Keratinocyte (primary cell): ENCODE measurements at regions not wholly inside any gene's neighbourhood (a gene's known extent, or its start where the extent isn't known, plus 50 kb on each side); places are given as distances from the start of the nearest gene placed in this dataset.

Experiments
- DNase-seq: peaks from one replicate; pipeline ENCODE4 v3.0.0-alpha.2; 2011; ENCODE audit warnings: low read depth, missing footprints, low spot score
- FAIRE-seq: peaks from 2 replicates; lab custom pipeline; 2011; peaks lifted over from hg19 to GRCh38; lab: Jason Lieb, UNC
- H2AFZ ChIP-seq: 2 replicates; pipeline ENCODE4 v1.6.0; 2012; ENCODE audit warnings: low read length, control low read depth, inconsistent platforms; ENCODE audit not compliant: control insufficient read depth
- H3K27ac ChIP-seq: 2 replicates; pipeline ENCODE4 v1.5.1; 2011; ENCODE audit warnings: low read length; ENCODE audit not compliant: control insufficient read depth, insufficient read depth
- H3K27me3 ChIP-seq: 3 replicates; pipeline ENCODE4 v1.6.0; 2011; ENCODE audit warnings: low read length; ENCODE audit not compliant: control insufficient read depth, insufficient read depth; ENCODE audit errors: extremely low read depth
- H3K36me3 ChIP-seq, 2 experiments: 2 replicates in 1 of 2; 3 replicates in 1 of 2; pipeline ENCODE4 v1.5.1; 2011; ENCODE audit warnings: low read length in 2 of 2, mild to moderate bottlenecking in 1 of 2; ENCODE audit not compliant: control insufficient read depth in 2 of 2, insufficient read depth in 2 of 2; ENCODE audit errors: extremely low read depth in 1 of 2
- H3K4me1 ChIP-seq: 3 replicates; pipeline ENCODE4 v1.5.1; 2011; ENCODE audit warnings: low read length; ENCODE audit not compliant: control insufficient read depth, insufficient read depth; ENCODE audit errors: extremely low read depth
- H3K4me2 ChIP-seq: 3 replicates; pipeline ENCODE4 v1.6.0; 2011; ENCODE audit warnings: low read depth, low read length; ENCODE audit not compliant: control insufficient read depth, insufficient read depth; ENCODE audit errors: extremely low read depth
- H3K4me3 ChIP-seq, 3 experiments: fragments of 200-600 bp in 1 of 3; sonication (generic) in 1 of 3; 2 replicates in 2 of 3; 3 replicates in 1 of 3; pipeline ENCODE4 v1.5.1; 2011 to 2016; ENCODE audit warnings: low read length in 3 of 3, mild to moderate bottlenecking in 3 of 3, control low read depth in 2 of 3, inconsistent platforms in 1 of 3, low read depth in 1 of 3, mixed read lengths in 1 of 3, mixed run types in 1 of 3, moderate library complexity in 1 of 3; ENCODE audit not compliant: control insufficient read depth in 2 of 3, insufficient read depth in 2 of 3; ENCODE audit errors: extremely low read depth in 1 of 3
- H3K79me2 ChIP-seq: 2 replicates; pipeline ENCODE4 v1.6.0; 2012; ENCODE audit warnings: low read length; ENCODE audit not compliant: control insufficient read depth, insufficient read depth
- H3K9ac ChIP-seq: 3 replicates; pipeline ENCODE4 v1.6.0; 2011; ENCODE audit warnings: low read length; ENCODE audit not compliant: control insufficient read depth, insufficient read depth; ENCODE audit errors: extremely low read depth
- H3K9me1 ChIP-seq: 3 replicates; pipeline ENCODE4 v1.6.0; 2011; ENCODE audit warnings: low read length; ENCODE audit not compliant: control insufficient read depth, insufficient read depth; ENCODE audit errors: extremely low read depth
- H3K9me3 ChIP-seq: 2 replicates; pipeline ENCODE4 v1.5.1; 2012; ENCODE audit warnings: low read depth, low read length; ENCODE audit not compliant: control insufficient read depth
- H4K20me1 ChIP-seq: 3 replicates; pipeline ENCODE4 v1.6.0; 2011; ENCODE audit warnings: low read length; ENCODE audit not compliant: control insufficient read depth, insufficient read depth; ENCODE audit errors: extremely low read depth
- CTCF ChIP-seq, 3 experiments: IDR thresholded peaks in 1 of 3; conservative IDR thresholded peaks in 1 of 3; optimal IDR thresholded peaks in 1 of 3; 2 replicates in 2 of 3; 3 replicates in 1 of 3; pipeline versions ENCODE3 to v1.5.1; 2011; ENCODE audit warnings: low read length in 3 of 3, mild to moderate bottlenecking in 3 of 3, moderate library complexity in 2 of 3, control low read depth in 1 of 3, inconsistent platforms in 1 of 3; ENCODE audit not compliant: insufficient read depth in 2 of 3; ENCODE audit errors: extremely low read depth in 1 of 3
- EZH2 ChIP-seq: IDR thresholded peaks from one replicate; pipeline ENCODE4 v1.6.1; 2012; ENCODE audit warnings: inconsistent platforms, mild to moderate bottlenecking, low read length, moderate library complexity
- dilution Hi-C: fragments of 300-500 bp; cut with MboI; formaldehyde crosslinking; loops from one replicate; pipeline ENCODE4 v1.7.0; 2020; ENCODE audit warnings: low sequenced_read_pairs; ENCODE audit not compliant: extremely low pct_ligation_motif_present

- no peak overlapping the region for H3K4me3 ChIP-seq
- no peak overlapping the region for H3K4me2 ChIP-seq
- H2AFZ ChIP-seq = no peak overlapping the region
- DNase-seq (no peak), FAIRE-seq (no peak)
- H3K36me3 ChIP-seq = no peaks in the 10 kb centered on the region
- H3K4me1 ChIP-seq = no peaks in the 10 kb centered on the region
- no peak overlapping the region for H3K27ac ChIP-seq
- no peaks in the 10 kb centered on the region for H3K9me3 ChIP-seq
- H3K9me1 ChIP-seq = no peaks in the 10 kb centered on the region
- H4K20me1 ChIP-seq = no peaks in the 10 kb centered on the region
- no peak overlapping the region for H3K9ac ChIP-seq
- TF ChIP-seq CTCF (optimal IDR thresholded peaks at IDR 0.05 in 1 of 3, IDR thresholded peaks at IDR 0.05 in 1 of 3, conservative IDR thresholded peaks at IDR 0.05 in 1 of 3; ENCODE audit: extremely low read depth in 1 of 3, insufficient read depth in 2 of 3, low read length in 3 of 3) (no peak), EZH2 (no peak)
- no peaks in the 10 kb centered on the region for H3K79me2 ChIP-seq
- dilution Hi-C loops = no loop called here
- no peaks in the 10 kb centered on the region for H3K27me3 ChIP-seq
Observed at GRCh38 chr1:188514917-188515316, 1686.2 kb downstream of the PLA2G4A start.

- Histone ChIP-seq H3K9me1 (no peaks in the 10 kb centered on the region), H3K4me2 (no peak overlapping the region), H3K4me1 (no peaks in the 10 kb centered on the region), H2AFZ (no peak overlapping the region), H3K36me3 (no peaks in the 10 kb centered on the region), H3K4me3 (no peak overlapping the region), H3K27me3 (no peaks in the 10 kb centered on the region), H3K79me2 (no peaks in the 10 kb centered on the region), H4K20me1 (no peaks in the 10 kb centered on the region), H3K27ac (no peak overlapping the region), H3K9me3 (no peaks in the 10 kb centered on the region), H3K9ac (no peak overlapping the region)
- dilution Hi-C loops = no loop called here
- TF ChIP-seq CTCF (optimal IDR thresholded peaks at IDR 0.05 in 1 of 3, IDR thresholded peaks at IDR 0.05 in 1 of 3, conservative IDR thresholded peaks at IDR 0.05 in 1 of 3; ENCODE audit: extremely low read depth in 1 of 3, insufficient read depth in 2 of 3, low read length in 3 of 3) = no peak
- TF ChIP-seq EZH2 = no peak
- no peak for DNase-seq
- FAIRE-seq = no peak
Observed at GRCh38 chr1:188517139-188517538, 1688.4 kb downstream of the PLA2G4A start.
